ENCODE measurements at regions not wholly inside any gene's neighbourhood (a gene's known extent, or its start where the extent isn't known, plus 50 kb on each side); places are given as distances from the start of the nearest gene placed in this dataset.
"Not testable (repeated sequence)": the region's sequence is repeated elsewhere in the genome, so short reads cannot be mapped to it uniquely, and the experiment has no call there.

GRCh38 chrX:115357326-115358120 is 68.0 kb downstream of the LUZP4 start:
- H3K27ac Mint-ChIP-seq = no peak overlapping the region
- no peak for DNase-seq (ENCODE audit: low spot score in 2 of 2)
- H3K36me3 Mint-ChIP-seq = no peaks in the 10 kb centered on the region
- ATAC-seq = no peak
- H3K9me3 Mint-ChIP-seq = no peaks in the 10 kb centered on the region

DNA sequence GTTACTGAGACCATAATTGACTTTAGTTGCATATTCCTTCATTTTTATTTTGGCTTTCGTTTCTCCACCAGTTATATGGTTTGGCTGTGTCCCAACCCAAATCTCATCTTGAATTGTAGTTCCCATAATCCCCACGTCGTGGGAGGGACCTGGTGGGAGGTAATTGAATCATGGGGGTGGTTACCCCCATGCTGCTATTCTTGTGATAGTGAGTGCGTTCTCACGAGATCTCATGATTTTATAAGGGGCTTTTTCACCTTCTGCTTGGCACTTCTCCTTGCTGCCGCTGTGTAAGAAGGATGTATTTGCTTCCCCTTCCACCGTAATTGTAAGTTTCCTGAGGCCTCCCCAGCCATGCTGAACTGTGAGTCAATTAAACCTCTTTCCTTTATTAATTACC is 70.0 kb downstream of the LUZP4 start:
- not testable (repeated sequence) for H3K36me3 Mint-ChIP-seq, ATAC-seq

GRCh38 chrX:115360220-115360781 is 70.8 kb downstream of the LUZP4 start:
- H3K36me3 Mint-ChIP-seq = no peaks in the 10 kb centered on the region
- peaks cover 4% of the 10 kb centered on the region in 2 donors for H3K9me3 Mint-ChIP-seq
- DNase-seq (ENCODE audit: low spot score in 2 of 2) (no peak), ATAC-seq (no peak)
- no peak overlapping the region for H3K27ac Mint-ChIP-seq

More for the DNA sequence above, 70.0 kb downstream of the LUZP4 start:
- H3K9me3 Mint-ChIP-seq; DNase-seq (ENCODE audit: low spot score in 2 of 2); H3K27ac Mint-ChIP-seq: not testable (repeated sequence)

DNA sequence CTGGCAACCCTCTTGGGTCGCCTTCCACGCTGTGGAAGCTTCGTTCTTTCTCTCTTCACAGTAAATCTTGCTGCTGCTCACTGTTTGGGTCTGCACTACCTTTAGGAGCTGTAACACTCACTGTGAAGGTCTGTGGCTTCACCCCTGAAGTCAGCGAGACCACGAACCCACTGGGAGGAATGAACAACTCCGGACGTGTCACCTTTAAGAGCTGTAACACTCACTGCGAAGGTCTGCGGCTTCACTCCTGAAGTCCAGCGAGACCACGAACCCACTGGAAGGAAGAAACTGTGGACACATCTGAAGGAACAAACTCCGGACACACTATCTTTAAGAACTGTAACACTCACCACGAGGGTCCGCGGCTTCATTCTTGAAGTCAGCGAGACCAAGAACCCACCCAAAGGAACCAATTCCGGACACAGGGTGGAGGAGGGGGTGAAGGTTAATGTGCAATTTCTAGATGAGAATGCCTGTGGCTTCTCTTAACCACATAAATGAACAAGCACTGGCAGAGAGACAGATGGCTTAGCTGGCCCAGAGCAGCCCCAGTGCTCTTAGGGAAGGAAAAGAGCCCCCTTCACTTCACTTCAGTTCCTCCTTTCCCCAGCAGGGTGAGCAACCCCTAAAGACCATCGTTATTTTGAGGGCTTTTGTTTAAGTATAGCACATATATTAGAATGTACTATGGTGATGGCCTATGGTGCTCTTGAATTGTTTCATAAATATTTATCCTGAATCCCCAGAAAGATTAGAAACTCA is 73.0 kb downstream of the LUZP4 start:
- DNase-seq (ENCODE audit: low spot score in 2 of 2) (no peak), ATAC-seq (peak; percentile 20 to 37)
- Mint-ChIP-seq H3K27ac (no peak overlapping the region), H3K9me3 (peaks cover 4% of the 10 kb centered on the region in 2 donors), H3K36me3 (no peaks in the 10 kb centered on the region)

GRCh38 chrX:115363372-115363771 is 73.9 kb downstream of the LUZP4 start:
- no peak for DNase-seq (ENCODE audit: low spot score in 2 of 2)
- H3K27ac Mint-ChIP-seq = no peak overlapping the region
- no peaks in the 10 kb centered on the region for H3K36me3 Mint-ChIP-seq
- ATAC-seq = no peak
- H3K9me3 Mint-ChIP-seq = peaks cover 4% of the 10 kb centered on the region in 2 donors

DNA sequence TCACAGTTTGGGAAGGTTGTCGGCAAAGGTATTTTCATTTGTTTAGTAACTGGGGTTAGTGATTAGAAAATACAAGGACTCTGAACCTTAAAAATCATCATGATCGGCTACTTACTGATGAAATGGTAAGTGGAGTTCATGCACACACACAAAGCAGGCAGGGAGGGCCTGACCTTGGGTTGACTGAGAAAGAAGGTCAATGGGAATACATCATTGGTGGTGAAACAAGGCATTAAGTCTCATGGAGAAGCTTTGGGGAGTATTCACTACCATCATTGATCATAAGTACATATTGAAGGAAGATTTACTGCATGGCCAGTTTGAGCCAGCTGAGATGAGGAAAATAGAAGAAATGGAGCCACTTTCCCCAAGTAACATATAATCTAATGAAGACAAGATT is 74.4 kb downstream of the LUZP4 start:
- ATAC-seq (no peak), DNase-seq (ENCODE audit: low spot score in 2 of 2) (no peak)
- Mint-ChIP-seq H3K36me3 (no peaks in the 10 kb centered on the region), H3K27ac (no peak overlapping the region), H3K9me3 (peaks cover 4% of the 10 kb centered on the region in 2 donors)

GRCh38 chrX:115364670-115365069 is 75.2 kb downstream of the LUZP4 start:
- H3K27ac Mint-ChIP-seq = no peak overlapping the region
- no peaks in the 10 kb centered on the region for H3K36me3 Mint-ChIP-seq
- peaks cover 4% of the 10 kb centered on the region in 2 donors for H3K9me3 Mint-ChIP-seq
- DNase-seq (ENCODE audit: low spot score in 2 of 2) = no peak
- no peak for ATAC-seq

GRCh38 chrX:115366535-115366934 is 77.0 kb downstream of the LUZP4 start:
- Mint-ChIP-seq H3K36me3 (no peaks in the 10 kb centered on the region), H3K27ac (no peak overlapping the region), H3K9me3 (peaks cover 4% of the 10 kb centered on the region in 2 donors)
- no peak for ATAC-seq
- no peak for DNase-seq (ENCODE audit: low spot score in 2 of 2)

- no peak overlapping the region for H3K27ac Mint-ChIP-seq
- peaks cover 4% of the 10 kb centered on the region in 2 donors for H3K9me3 Mint-ChIP-seq
- DNase-seq (ENCODE audit: low spot score in 2 of 2) = no peak
- no peaks in the 10 kb centered on the region for H3K36me3 Mint-ChIP-seq
- ATAC-seq = no peak
Observed at GRCh38 chrX:115367455-115367854, 77.9 kb downstream of the LUZP4 start.

GRCh38 chrX:115367951-115368350 is 78.4 kb downstream of the LUZP4 start:
- peaks cover 4% of the 10 kb centered on the region in 2 donors for H3K9me3 Mint-ChIP-seq
- no peaks in the 10 kb centered on the region for H3K36me3 Mint-ChIP-seq
- no peak for DNase-seq (ENCODE audit: low spot score in 2 of 2)
- ATAC-seq = no peak
- H3K27ac Mint-ChIP-seq = no peak overlapping the region

DNA sequence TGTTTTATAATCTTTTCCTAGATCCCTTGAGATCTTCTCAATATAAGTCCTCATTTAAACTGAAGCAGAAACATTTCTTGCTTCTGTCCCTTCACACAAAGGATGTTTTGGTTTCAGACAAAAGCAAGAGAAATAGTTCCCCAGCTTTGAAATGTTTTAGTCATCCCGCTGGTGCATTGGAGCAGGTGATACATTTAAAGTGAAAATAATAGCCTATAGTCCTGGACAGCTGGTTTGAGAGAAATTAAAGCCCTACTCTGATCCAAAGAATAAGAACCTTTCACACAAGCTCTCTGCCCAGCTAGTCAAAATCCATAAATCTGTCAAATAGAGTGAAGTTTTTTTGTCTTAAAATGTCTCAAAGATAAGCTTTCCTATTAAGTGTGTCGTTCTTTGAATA is 79.4 kb downstream of the LUZP4 start:
- DNase-seq (ENCODE audit: low spot score in 2 of 2) (no peak), ATAC-seq (no peak)
- no peaks in the 10 kb centered on the region for H3K36me3 Mint-ChIP-seq
- peaks cover 4% of the 10 kb centered on the region in 2 donors for H3K9me3 Mint-ChIP-seq
- H3K27ac Mint-ChIP-seq = no peak overlapping the region

GRCh38 chrX:115372152-115372551 is 82.6 kb downstream of the LUZP4 start:
- Mint-ChIP-seq H3K36me3 (no peaks in the 10 kb centered on the region), H3K9me3 (no peaks in the 10 kb centered on the region), H3K27ac (no peak overlapping the region)
- ATAC-seq (no peak), DNase-seq (ENCODE audit: low spot score in 2 of 2) (no peak)

GRCh38 chrX:115373308-115373707 is 83.8 kb downstream of the LUZP4 start:
- no peak for DNase-seq (ENCODE audit: low spot score in 2 of 2)
- ATAC-seq = no peak
- Mint-ChIP-seq H3K27ac (no peak overlapping the region), H3K36me3 (no peaks in the 10 kb centered on the region), H3K9me3 (no peaks in the 10 kb centered on the region)

- Mint-ChIP-seq H3K9me3 (no peaks in the 10 kb centered on the region), H3K36me3 (no peaks in the 10 kb centered on the region), H3K27ac (no peak overlapping the region)
- ATAC-seq = no peak
- DNase-seq (ENCODE audit: low spot score in 2 of 2) = no peak
Observed at GRCh38 chrX:115378471-115378870, 89.0 kb downstream of the LUZP4 start.

DNA sequence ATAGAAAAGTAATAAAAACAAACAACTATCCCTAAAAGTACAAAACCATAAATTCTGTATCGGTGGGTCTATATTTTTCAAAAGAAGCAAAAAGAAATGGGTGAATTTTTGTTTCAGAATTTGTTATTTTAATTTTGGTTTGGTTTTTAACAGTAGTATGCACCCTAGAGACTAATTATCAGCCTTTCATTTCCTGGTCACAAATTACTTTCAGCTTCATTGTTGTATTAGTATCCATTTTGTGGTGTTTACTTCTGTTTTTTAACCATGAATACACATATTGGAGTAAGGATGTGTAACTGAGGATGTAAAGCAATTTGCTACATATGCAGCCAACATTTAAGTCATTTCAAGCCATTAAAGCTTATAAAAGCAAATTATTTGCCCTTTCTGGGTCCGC is 97.8 kb downstream of the LUZP4 start:
- Mint-ChIP-seq H3K36me3 (no peaks in the 10 kb centered on the region), H3K9me3 (no peaks in the 10 kb centered on the region), H3K27ac (no peak overlapping the region)
- DNase-seq (ENCODE audit: low spot score in 2 of 2) (no peak), ATAC-seq (no peak)

DNA sequence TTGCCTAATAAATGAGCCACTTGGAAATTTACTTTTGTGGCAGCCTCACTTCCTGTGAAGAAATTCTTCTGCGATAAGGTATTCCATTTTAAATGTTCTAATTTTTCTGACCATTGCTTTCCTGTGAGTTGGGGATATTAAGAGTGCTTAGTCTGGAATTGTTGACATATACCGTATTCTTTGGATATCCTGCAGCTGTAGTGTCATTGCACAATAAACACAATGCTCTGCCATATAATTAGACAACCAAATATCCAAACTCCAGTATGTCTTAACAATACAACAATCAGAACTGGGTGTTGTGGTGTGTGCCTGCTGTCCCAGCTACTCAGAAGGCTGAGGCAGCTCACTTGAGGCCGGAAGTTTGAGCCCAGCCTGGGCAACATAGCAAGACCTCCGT is 99.4 kb downstream of the LUZP4 start:
- Mint-ChIP-seq H3K27ac (no peak overlapping the region), H3K36me3 (no peaks in the 10 kb centered on the region), H3K9me3 (no peaks in the 10 kb centered on the region)
- no peak for DNase-seq (ENCODE audit: low spot score in 2 of 2)
- no peak for ATAC-seq

GRCh38 chrX:115390078-115390477 is 100.6 kb downstream of the LUZP4 start:
- H3K27ac Mint-ChIP-seq = no peak overlapping the region
- no peaks in the 10 kb centered on the region for H3K9me3 Mint-ChIP-seq
- no peaks in the 10 kb centered on the region for H3K36me3 Mint-ChIP-seq
- ATAC-seq = no peak
- DNase-seq (ENCODE audit: low spot score in 2 of 2) = no peak
